ENCODE measurements at regions not wholly inside any gene's neighbourhood (a gene's known extent, or its start where the extent isn't known, plus 50 kb on each side); places are given as distances from the start of the nearest gene placed in this dataset.

GRCh38 chr3:106078635-106079034, 209.8 kb upstream of the CBLB start:
- H3K4me3 ChIP-seq (ENCODE audit: low read depth, low read length), result no peak overlapping the region
- no peak for TF ChIP-seq CTCF (IDR thresholded peaks at IDR 0.05; ENCODE audit: insufficient read depth, low read length)
- no peak for DNase-seq (ENCODE audit: low read depth)

- H3K4me3 ChIP-seq (ENCODE audit: low read depth, low read length), result no peak overlapping the region
- no peak for TF ChIP-seq CTCF (IDR thresholded peaks at IDR 0.05; ENCODE audit: insufficient read depth, low read length)
- DNase-seq (ENCODE audit: low read depth), result no peak
Observed at GRCh38 chr3:106082616-106083015, 213.8 kb upstream of the CBLB start.

- no peak overlapping the region for H3K4me3 ChIP-seq (ENCODE audit: low read depth, low read length)
- TF ChIP-seq CTCF (IDR thresholded peaks at IDR 0.05; ENCODE audit: insufficient read depth, low read length), result no peak
- DNase-seq (ENCODE audit: low read depth), result peak; percentile 16
Observed at GRCh38 chr3:106083207-106083606, 214.4 kb upstream of the CBLB start.

- no peak for DNase-seq (ENCODE audit: low read depth)
- no peak for TF ChIP-seq CTCF (IDR thresholded peaks at IDR 0.05; ENCODE audit: insufficient read depth, low read length)
- H3K4me3 ChIP-seq (ENCODE audit: low read depth, low read length), result no peak overlapping the region
Observed at GRCh38 chr3:106083854-106084253, 215.0 kb upstream of the CBLB start.

- peak; percentile 13 for DNase-seq (ENCODE audit: low read depth)
- TF ChIP-seq CTCF (IDR thresholded peaks at IDR 0.05; ENCODE audit: insufficient read depth, low read length), result no peak
Observed at GRCh38 chr3:106086038-106086437, 217.2 kb upstream of the CBLB start.

GRCh38 chr3:106086636-106087035, 217.8 kb upstream of the CBLB start:
- TF ChIP-seq CTCF (IDR thresholded peaks at IDR 0.05; ENCODE audit: insufficient read depth, low read length), result no peak
- no peak overlapping the region for H3K4me3 ChIP-seq (ENCODE audit: low read depth, low read length)
- no peak for DNase-seq (ENCODE audit: low read depth)

More at GRCh38 chr3:106086038-106086437, 217.2 kb upstream of the CBLB start:
- H3K4me3 ChIP-seq (ENCODE audit: low read depth, low read length), result no peak overlapping the region

GRCh38 chr3:106088304-106088703, 219.5 kb upstream of the CBLB start:
- no peak for DNase-seq (ENCODE audit: low read depth)
- no peak for TF ChIP-seq CTCF (IDR thresholded peaks at IDR 0.05; ENCODE audit: insufficient read depth, low read length)

More at GRCh38 chr3:106088304-106088703, 219.5 kb upstream of the CBLB start:
- no peak overlapping the region for H3K4me3 ChIP-seq (ENCODE audit: low read depth, low read length)
